DND-41 (cell line): ENCODE measurements at regions not wholly inside any gene's neighbourhood (a gene's known extent, or its start where the extent isn't known, plus 50 kb on each side); places are given as distances from the start of the nearest gene placed in this dataset.

Source experiments
- CTCF ChIP-seq: IDR thresholded peaks from 2 replicates; pipeline ENCODE4 v1.5.1; 2012; ENCODE audit warnings: borderline replicate concordance, low read length, moderate library complexity, mild to moderate bottlenecking; ENCODE audit not compliant: poor library complexity, severe bottlenecking; ENCODE audit errors: extremely low read depth
- EZH2 ChIP-seq: IDR thresholded peaks from 3 replicates; pipeline ENCODE4 v1.6.1; 2012; ENCODE audit warnings: borderline replicate concordance, low read depth, mild to moderate bottlenecking, moderate library complexity, low read length, inconsistent platforms; ENCODE audit not compliant: severe bottlenecking

GRCh38 chr16:47865337-47865855 lies 290.4 kb downstream of the ABCC12 start:
- no peak for TF ChIP-seq CTCF
- no peak for TF ChIP-seq EZH2
